ENCODE measurements at regions not wholly inside any gene's neighbourhood (a gene's known extent, or its start where the extent isn't known, plus 50 kb on each side); places are given as distances from the start of the nearest gene placed in this dataset.

DNA sequence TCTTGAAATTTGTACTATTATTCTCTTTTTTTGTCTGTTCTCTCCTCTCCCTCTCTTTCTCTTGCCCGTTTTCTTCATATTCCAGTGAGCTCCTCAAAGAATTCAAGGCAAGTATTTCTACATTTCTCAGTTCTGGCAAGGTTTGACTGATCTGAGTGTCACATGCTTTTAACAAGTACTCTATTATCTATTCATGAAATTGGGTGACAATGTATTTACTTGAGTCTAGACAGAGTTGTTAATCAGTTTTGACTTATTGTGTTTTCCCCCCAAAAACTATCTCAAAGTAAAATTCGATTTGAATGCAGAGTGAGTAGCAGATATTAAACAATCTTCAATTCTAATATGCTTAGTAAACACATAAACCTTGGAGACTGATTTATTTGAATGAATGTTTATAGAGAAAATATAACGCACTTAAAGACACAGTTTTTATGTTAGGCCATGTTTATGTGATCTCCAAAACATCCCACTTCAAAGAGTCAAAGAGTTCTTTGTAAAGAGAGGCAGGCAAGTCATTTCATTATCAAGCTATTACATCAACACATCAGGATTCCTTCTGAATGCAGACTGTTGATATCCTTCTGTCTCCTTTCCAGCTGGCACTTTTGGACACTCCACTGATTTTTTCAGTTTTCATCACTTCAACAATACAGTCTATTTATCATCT lies 166.6 kb downstream of the SLITRK6 start:
- H3K9me3 ChIP-seq (replicated peaks; ENCODE audit: control insufficient read depth, insufficient read depth, low read length) = no peaks in the 10 kb centered on the region
- no peaks in the 10 kb centered on the region for H3K36me3 ChIP-seq (ENCODE audit: control insufficient read depth in 2 of 2, insufficient read depth in 2 of 2, low read length in 1 of 2)
- no peaks in the 10 kb centered on the region for H3K79me2 ChIP-seq (ENCODE audit: control insufficient read depth, insufficient read depth, low read length)
- ChIA-PET POLR2A (no interaction called here), CTCF (no interaction called here), RAD21 (ENCODE audit: unreplicated experiment) (no interaction called here), SMC1A (ENCODE audit: uncharacterized antibody, unreplicated experiment) (no interaction called here)
- H3K9ac ChIP-seq (ENCODE audit: control insufficient read depth, insufficient read depth, low read length) = no peak overlapping the region
- DNase-seq (ENCODE audit: low read depth, low spot score) = no peak
- H3K4me3 ChIP-seq = no peak overlapping the region
- H3K27me3 ChIP-seq (replicated peaks in 1 of 2; ENCODE audit: control insufficient read depth in 2 of 2, insufficient read depth in 2 of 2, low read length in 1 of 2) = no peaks in the 10 kb centered on the region
- no peaks in the 10 kb centered on the region for H4K20me1 ChIP-seq (ENCODE audit: control insufficient read depth, insufficient read depth)
- in situ Hi-C loops (cut with MboI) (no loop called here), intact Hi-C loops (cut with micrococcal nuclease; ENCODE audit: unreplicated experiment) (no loop called here)
- H2AFZ ChIP-seq (ENCODE audit: control insufficient read depth, low read depth, low read length) = no peak overlapping the region
- H3K27ac ChIP-seq (ENCODE audit: control insufficient read depth, insufficient read depth) = no peak overlapping the region
- H3K4me1 ChIP-seq (ENCODE audit: control insufficient read depth, insufficient read depth, low read length) = no peaks in the 10 kb centered on the region
- WGBS (ENCODE audit: insufficient coverage, insufficient replicate concordance, low lambda C conversion rate, missing lambda C conversion rate) = 0% methylated on average over 3 of the region's 3 CpGs
- FAIRE-seq = no peak
- TF ChIP-seq, protein P1, sequence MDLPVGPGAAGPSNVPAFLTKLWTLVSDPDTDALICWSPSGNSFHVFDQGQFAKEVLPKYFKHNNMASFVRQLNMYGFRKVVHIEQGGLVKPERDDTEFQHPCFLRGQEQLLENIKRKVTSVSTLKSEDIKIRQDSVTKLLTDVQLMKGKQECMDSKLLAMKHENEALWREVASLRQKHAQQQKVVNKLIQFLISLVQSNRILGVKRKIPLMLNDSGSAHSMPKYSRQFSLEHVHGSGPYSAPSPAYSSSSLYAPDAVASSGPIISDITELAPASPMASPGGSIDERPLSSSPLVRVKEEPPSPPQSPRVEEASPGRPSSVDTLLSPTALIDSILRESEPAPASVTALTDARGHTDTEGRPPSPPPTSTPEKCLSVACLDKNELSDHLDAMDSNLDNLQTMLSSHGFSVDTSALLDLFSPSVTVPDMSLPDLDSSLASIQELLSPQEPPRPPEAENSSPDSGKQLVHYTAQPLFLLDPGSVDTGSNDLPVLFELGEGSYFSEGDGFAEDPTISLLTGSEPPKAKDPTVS (IDR thresholded peaks at IDR 0.05; ENCODE audit: low read depth, low read length) = no peak
- TF ChIP-seq ASH2L (IDR thresholded peaks at IDR 0.05; ENCODE audit: borderline replicate concordance, low read depth) (no peak), NFYA (IDR thresholded peaks at IDR 0.05; ENCODE audit: borderline replicate concordance, low read depth, low read length) (no peak), EED (IDR thresholded peaks at IDR 0.05; ENCODE audit: low read depth) (no peak), PAX5 (IDR thresholded peaks at IDR 0.05; ENCODE audit: borderline replicate concordance, low read depth, low read length) (no peak), ESRRA (IDR thresholded peaks at IDR 0.05; ENCODE audit: low read length) (no peak), STAT1 (conservative IDR thresholded peaks at IDR 0.05) (no peak), E2F4 (IDR thresholded peaks at IDR 0.05; ENCODE audit: low read depth, low read length) (no peak), NR2C1 (IDR thresholded peaks at IDR 0.05) (no peak)
- TF ChIP-seq, protein P2, sequence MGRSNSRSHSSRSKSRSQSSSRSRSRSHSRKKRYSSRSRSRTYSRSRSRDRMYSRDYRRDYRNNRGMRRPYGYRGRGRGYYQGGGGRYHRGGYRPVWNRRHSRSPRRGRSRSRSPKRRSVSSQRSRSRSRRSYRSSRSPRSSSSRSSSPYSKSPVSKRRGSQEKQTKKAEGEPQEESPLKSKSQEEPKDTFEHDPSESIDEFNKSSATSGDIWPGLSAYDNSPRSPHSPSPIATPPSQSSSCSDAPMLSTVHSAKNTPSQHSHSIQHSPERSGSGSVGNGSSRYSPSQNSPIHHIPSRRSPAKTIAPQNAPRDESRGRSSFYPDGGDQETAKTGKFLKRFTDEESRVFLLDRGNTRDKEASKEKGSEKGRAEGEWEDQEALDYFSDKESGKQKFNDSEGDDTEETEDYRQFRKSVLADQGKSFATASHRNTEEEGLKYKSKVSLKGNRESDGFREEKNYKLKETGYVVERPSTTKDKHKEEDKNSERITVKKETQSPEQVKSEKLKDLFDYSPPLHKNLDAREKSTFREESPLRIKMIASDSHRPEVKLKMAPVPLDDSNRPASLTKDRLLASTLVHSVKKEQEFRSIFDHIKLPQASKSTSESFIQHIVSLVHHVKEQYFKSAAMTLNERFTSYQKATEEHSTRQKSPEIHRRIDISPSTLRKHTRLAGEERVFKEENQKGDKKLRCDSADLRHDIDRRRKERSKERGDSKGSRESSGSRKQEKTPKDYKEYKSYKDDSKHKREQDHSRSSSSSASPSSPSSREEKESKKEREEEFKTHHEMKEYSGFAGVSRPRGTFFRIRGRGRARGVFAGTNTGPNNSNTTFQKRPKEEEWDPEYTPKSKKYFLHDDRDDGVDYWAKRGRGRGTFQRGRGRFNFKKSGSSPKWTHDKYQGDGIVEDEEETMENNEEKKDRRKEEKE (IDR thresholded peaks at IDR 0.05) = no peak
- no peak for ATAC-seq
- BruUV-seq (replicated peaks) = no TSS peak
- no peak overlapping the region for H3K4me2 ChIP-seq (ENCODE audit: control insufficient read depth, insufficient read depth)
